HepG2 (cell line): ENCODE measurements at regions not wholly inside any gene's neighbourhood (a gene's known extent, or its start where the extent isn't known, plus 50 kb on each side); places are given as distances from the start of the nearest gene placed in this dataset.

Experiments
- AGO1 ChIP-seq: fragments of 200-400 bp; formaldehyde crosslinking; IDR thresholded peaks from 2 replicates; pipeline ENCODE4 v1.6.1; 2017; ENCODE audit warnings: mild to moderate bottlenecking, low read depth, low read length, moderate library complexity; ENCODE audit not compliant: poor library complexity, severe bottlenecking
- KDM3A ChIP-seq: IDR thresholded peaks from 2 replicates; pipeline ENCODE4 v1.6.1; 2018; ENCODE audit warnings: low read depth, missing compliant biosample characterization
- KDM5A ChIP-seq: fragments of 200-600 bp; sonication (generic); IDR thresholded peaks from 2 replicates; pipeline ENCODE4 v1.7.0; 2018; ENCODE audit warnings: antibody characterized with exemption, mild to moderate bottlenecking, low read length, borderline replicate concordance
- STAG1 ChIP-seq: sonication (generic); formaldehyde crosslinking; IDR thresholded peaks from 2 replicates; pipeline ENCODE4 v1.4.0; 2020; ENCODE audit warnings: missing genetic modification reagents
- ZNF251 ChIP-seq: sonication (generic); formaldehyde crosslinking; IDR thresholded peaks from 2 replicates; pipeline ENCODE4 v1.9.0; 2021; ENCODE audit warnings: mild to moderate bottlenecking, missing genetic modification reagents
- ZNF780A ChIP-seq: sonication (generic); formaldehyde crosslinking; IDR thresholded peaks from 2 replicates; pipeline ENCODE4 v1.8.0; 2022; ENCODE audit warnings: mild to moderate bottlenecking, missing genetic modification reagents, moderate library complexity
- TF ChIP-seq, protein P1 (sequence below): sonication (generic); formaldehyde crosslinking; IDR thresholded peaks from 2 replicates; pipeline ENCODE4 v1.4.0; 2020; ENCODE audit warnings: missing genetic modification reagents
- TF ChIP-seq, protein P2 (sequence below): sonication (generic); formaldehyde crosslinking; IDR thresholded peaks from 2 replicates; pipeline ENCODE4 v1.4.0; 2020; ENCODE audit warnings: mild to moderate bottlenecking, low read depth, missing genetic modification reagents
- TF ChIP-seq, protein P3 (sequence below): sonication (generic); formaldehyde crosslinking; IDR thresholded peaks from 2 replicates; pipeline ENCODE4 v1.5.0; 2020; ENCODE audit warnings: missing genetic modification reagents
- TF ChIP-seq, protein P4 (sequence below): sonication (generic); formaldehyde crosslinking; conservative IDR thresholded peaks from 2 replicates; pipeline ENCODE4 v1.4.0; 2020; ENCODE audit warnings: mild to moderate bottlenecking, missing genetic modification reagents, moderate library complexity

DNA sequence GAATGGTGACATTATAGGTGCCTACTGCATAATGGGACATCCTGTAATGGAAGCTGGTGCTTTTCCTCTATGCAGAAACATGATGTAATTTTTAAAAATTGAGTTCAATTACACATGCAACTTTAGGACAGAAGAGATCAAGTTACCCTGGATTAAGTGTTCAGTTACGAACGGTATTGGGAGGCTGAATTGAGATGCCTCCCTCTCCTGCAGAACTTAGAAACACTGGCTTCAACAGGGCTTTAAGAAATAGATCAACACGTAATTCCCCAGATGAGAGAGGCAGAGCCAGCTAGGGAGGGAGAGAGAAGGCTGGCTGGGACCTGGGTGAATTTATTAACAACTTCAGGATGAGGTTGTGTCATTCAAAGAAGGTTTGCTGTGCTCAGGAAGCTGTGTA lies 232.8 kb downstream of the CDH26 start (continued):
- TF ChIP-seq ZNF251 (CRISPR knock-in tag) = no peak
- no peak for TF ChIP-seq KDM5A
- TF ChIP-seq, protein P1, sequence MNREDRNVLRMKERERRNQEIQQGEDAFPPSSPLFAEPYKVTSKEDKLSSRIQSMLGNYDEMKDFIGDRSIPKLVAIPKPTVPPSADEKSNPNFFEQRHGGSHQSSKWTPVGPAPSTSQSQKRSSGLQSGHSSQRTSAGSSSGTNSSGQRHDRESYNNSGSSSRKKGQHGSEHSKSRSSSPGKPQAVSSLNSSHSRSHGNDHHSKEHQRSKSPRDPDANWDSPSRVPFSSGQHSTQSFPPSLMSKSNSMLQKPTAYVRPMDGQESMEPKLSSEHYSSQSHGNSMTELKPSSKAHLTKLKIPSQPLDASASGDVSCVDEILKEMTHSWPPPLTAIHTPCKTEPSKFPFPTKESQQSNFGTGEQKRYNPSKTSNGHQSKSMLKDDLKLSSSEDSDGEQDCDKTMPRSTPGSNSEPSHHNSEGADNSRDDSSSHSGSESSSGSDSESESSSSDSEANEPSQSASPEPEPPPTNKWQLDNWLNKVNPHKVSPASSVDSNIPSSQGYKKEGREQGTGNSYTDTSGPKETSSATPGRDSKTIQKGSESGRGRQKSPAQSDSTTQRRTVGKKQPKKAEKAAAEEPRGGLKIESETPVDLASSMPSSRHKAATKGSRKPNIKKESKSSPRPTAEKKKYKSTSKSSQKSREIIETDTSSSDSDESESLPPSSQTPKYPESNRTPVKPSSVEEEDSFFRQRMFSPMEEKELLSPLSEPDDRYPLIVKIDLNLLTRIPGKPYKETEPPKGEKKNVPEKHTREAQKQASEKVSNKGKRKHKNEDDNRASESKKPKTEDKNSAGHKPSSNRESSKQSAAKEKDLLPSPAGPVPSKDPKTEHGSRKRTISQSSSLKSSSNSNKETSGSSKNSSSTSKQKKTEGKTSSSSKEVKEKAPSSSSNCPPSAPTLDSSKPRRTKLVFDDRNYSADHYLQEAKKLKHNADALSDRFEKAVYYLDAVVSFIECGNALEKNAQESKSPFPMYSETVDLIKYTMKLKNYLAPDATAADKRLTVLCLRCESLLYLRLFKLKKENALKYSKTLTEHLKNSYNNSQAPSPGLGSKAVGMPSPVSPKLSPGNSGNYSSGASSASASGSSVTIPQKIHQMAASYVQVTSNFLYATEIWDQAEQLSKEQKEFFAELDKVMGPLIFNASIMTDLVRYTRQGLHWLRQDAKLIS (CRISPR knock-in tag) = no peak
- no peak for TF ChIP-seq AGO1
- TF ChIP-seq STAG1 (CRISPR knock-in tag) = no peak
- TF ChIP-seq, protein P2, sequence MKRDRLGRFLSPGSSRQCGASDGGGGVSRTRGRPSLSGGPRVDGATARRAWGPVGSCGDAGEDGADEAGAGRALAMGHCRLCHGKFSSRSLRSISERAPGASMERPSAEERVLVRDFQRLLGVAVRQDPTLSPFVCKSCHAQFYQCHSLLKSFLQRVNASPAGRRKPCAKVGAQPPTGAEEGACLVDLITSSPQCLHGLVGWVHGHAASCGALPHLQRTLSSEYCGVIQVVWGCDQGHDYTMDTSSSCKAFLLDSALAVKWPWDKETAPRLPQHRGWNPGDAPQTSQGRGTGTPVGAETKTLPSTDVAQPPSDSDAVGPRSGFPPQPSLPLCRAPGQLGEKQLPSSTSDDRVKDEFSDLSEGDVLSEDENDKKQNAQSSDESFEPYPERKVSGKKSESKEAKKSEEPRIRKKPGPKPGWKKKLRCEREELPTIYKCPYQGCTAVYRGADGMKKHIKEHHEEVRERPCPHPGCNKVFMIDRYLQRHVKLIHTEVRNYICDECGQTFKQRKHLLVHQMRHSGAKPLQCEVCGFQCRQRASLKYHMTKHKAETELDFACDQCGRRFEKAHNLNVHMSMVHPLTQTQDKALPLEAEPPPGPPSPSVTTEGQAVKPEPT (CRISPR knock-in tag) = no peak
- TF ChIP-seq, protein P3, sequence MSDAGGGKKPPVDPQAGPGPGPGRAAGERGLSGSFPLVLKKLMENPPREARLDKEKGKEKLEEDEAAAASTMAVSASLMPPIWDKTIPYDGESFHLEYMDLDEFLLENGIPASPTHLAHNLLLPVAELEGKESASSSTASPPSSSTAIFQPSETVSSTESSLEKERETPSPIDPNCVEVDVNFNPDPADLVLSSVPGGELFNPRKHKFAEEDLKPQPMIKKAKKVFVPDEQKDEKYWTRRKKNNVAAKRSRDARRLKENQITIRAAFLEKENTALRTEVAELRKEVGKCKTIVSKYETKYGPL (CRISPR knock-in tag) = no peak
- no peak for TF ChIP-seq KDM3A (CRISPR knock-in tag)
- no peak for TF ChIP-seq ZNF780A (CRISPR knock-in tag)
- TF ChIP-seq, protein P4, sequence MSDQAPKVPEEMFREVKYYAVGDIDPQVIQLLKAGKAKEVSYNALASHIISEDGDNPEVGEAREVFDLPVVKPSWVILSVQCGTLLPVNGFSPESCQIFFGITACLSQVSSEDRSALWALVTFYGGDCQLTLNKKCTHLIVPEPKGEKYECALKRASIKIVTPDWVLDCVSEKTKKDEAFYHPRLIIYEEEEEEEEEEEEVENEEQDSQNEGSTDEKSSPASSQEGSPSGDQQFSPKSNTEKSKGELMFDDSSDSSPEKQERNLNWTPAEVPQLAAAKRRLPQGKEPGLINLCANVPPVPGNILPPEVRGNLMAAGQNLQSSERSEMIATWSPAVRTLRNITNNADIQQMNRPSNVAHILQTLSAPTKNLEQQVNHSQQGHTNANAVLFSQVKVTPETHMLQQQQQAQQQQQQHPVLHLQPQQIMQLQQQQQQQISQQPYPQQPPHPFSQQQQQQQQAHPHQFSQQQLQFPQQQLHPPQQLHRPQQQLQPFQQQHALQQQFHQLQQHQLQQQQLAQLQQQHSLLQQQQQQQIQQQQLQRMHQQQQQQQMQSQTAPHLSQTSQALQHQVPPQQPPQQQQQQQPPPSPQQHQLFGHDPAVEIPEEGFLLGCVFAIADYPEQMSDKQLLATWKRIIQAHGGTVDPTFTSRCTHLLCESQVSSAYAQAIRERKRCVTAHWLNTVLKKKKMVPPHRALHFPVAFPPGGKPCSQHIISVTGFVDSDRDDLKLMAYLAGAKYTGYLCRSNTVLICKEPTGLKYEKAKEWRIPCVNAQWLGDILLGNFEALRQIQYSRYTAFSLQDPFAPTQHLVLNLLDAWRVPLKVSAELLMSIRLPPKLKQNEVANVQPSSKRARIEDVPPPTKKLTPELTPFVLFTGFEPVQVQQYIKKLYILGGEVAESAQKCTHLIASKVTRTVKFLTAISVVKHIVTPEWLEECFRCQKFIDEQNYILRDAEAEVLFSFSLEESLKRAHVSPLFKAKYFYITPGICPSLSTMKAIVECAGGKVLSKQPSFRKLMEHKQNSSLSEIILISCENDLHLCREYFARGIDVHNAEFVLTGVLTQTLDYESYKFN = no peak
- TF ChIP-seq, all 625 proteins: peak for 0
